ENCODE measurements at regions not wholly inside any gene's neighbourhood (a gene's known extent, or its start where the extent isn't known, plus 50 kb on each side); places are given as distances from the start of the nearest gene placed in this dataset.
A peak's percentile ranks its signal among the peaks of the same experiment; 100 is the strongest.

GRCh38 chr2:181309586-181309985 lies 147.6 kb upstream of the ITGA4 start:
- Histone ChIP-seq H3K4me1 (peaks cover 0 to 56% of the 10 kb centered on the region in 2 donors), H3K27ac (peak overlapping the region; percentile 11 to 78), H3K27me3 (no peaks in the 10 kb centered on the region), H3K36me3 (no peaks in the 10 kb centered on the region), H3K4me3 (peak overlapping the region in 1 of 2 donors; percentile 13), H3K9me3 (no peaks in the 10 kb centered on the region)
- ATAC-seq (no peak), DNase-seq (no peak)
- intact Hi-C loops (cut with DNase I): no loop called here
- no peak for TF ChIP-seq CTCF (IDR thresholded peaks at IDR 0.05)

GRCh38 chr2:181310967-181311366 lies 146.2 kb upstream of the ITGA4 start:
- Histone ChIP-seq H3K36me3 (no peaks in the 10 kb centered on the region), H3K4me3 (no peak overlapping the region), H3K4me1 (peaks cover 0 to 45% of the 10 kb centered on the region in 2 donors), H3K9me3 (no peaks in the 10 kb centered on the region), H3K27me3 (no peaks in the 10 kb centered on the region), H3K27ac (no peak overlapping the region)
- DNase-seq (no peak), ATAC-seq (no peak)
- intact Hi-C loops (cut with DNase I): no loop called here
- no peak for TF ChIP-seq CTCF (IDR thresholded peaks at IDR 0.05)

- TF ChIP-seq CTCF (IDR thresholded peaks at IDR 0.05): no peak
- ATAC-seq (peak; percentile 49), DNase-seq (no peak)
- Histone ChIP-seq H3K9me3 (no peaks in the 10 kb centered on the region), H3K4me1 (peaks cover 0 to 37% of the 10 kb centered on the region in 2 donors), H3K36me3 (no peaks in the 10 kb centered on the region), H3K27me3 (no peaks in the 10 kb centered on the region), H3K27ac (peak overlapping the region in 1 of 2 donors; percentile 48), H3K4me3 (no peak overlapping the region)
- intact Hi-C loops (cut with DNase I): no loop called here
Observed at GRCh38 chr2:181311837-181312236, 145.3 kb upstream of the ITGA4 start.

- H3K27ac ChIP-seq: peak overlapping the region in 1 of 2 donors; percentile 48
- DNase-seq (no peak), ATAC-seq (peak; percentile 19)
- no peak overlapping the region for H3K4me3 ChIP-seq
- peaks cover 0 to 35% of the 10 kb centered on the region in 2 donors for H3K4me1 ChIP-seq
- no peaks in the 10 kb centered on the region for H3K27me3 ChIP-seq
- no peaks in the 10 kb centered on the region for H3K9me3 ChIP-seq
- no peak for TF ChIP-seq CTCF (IDR thresholded peaks at IDR 0.05)
- H3K36me3 ChIP-seq: no peaks in the 10 kb centered on the region
- intact Hi-C loops (cut with DNase I): no loop called here
Observed at GRCh38 chr2:181312515-181312927, 144.7 kb upstream of the ITGA4 start.

GRCh38 chr2:181313845-181314244 lies 143.3 kb upstream of the ITGA4 start:
- Histone ChIP-seq H3K27me3 (no peaks in the 10 kb centered on the region), H3K27ac (no peak overlapping the region), H3K4me1 (peaks cover 0 to 28% of the 10 kb centered on the region in 2 donors), H3K9me3 (no peaks in the 10 kb centered on the region), H3K4me3 (no peak overlapping the region), H3K36me3 (no peaks in the 10 kb centered on the region)
- intact Hi-C loops (cut with DNase I): no loop called here
- DNase-seq (no peak), ATAC-seq (no peak)
- TF ChIP-seq CTCF (IDR thresholded peaks at IDR 0.05): no peak
